ENCODE measurements at regions not wholly inside any gene's neighbourhood (a gene's known extent, or its start where the extent isn't known, plus 50 kb on each side); places are given as distances from the start of the nearest gene placed in this dataset.

DNA sequence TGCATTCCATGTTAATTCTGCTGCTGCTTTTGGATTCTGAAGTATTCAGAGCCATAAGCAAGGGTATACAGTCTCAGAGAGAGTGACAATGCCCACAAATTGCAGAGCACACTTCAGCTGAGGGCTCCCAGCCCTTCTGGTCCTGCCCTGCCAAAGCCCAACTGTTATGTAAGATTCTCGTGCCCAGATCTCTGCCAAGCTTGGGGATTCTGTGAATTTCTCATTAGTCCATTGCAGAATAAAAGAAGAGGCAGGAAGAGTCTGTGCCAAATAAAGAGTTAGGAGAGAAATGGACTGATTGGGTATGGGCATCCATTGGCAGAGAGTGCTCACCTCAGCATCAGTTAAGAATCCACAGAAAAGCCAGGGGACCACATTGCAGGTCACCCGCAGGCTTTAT is 112.0 kb upstream of the PNPT1 start:
- TF ChIP-seq ZNF426 (tag by site-specific recombination; IDR thresholded peaks at IDR 0.05) (no peak), ZBTB7A (tag by site-specific recombination; IDR thresholded peaks at IDR 0.05; ENCODE audit: low read depth) (no peak), SP2 (tag by site-specific recombination; IDR thresholded peaks at IDR 0.05) (no peak), ZNF10 (tag by site-specific recombination; IDR thresholded peaks at IDR 0.05) (no peak), SP7 (tag by site-specific recombination; IDR thresholded peaks at IDR 0.05) (no peak), ZNF133 (tag by site-specific recombination; IDR thresholded peaks at IDR 0.05) (no peak), ZBTB48 (tag by site-specific recombination; IDR thresholded peaks at IDR 0.05) (no peak)
- TF ChIP-seq, protein P1, sequence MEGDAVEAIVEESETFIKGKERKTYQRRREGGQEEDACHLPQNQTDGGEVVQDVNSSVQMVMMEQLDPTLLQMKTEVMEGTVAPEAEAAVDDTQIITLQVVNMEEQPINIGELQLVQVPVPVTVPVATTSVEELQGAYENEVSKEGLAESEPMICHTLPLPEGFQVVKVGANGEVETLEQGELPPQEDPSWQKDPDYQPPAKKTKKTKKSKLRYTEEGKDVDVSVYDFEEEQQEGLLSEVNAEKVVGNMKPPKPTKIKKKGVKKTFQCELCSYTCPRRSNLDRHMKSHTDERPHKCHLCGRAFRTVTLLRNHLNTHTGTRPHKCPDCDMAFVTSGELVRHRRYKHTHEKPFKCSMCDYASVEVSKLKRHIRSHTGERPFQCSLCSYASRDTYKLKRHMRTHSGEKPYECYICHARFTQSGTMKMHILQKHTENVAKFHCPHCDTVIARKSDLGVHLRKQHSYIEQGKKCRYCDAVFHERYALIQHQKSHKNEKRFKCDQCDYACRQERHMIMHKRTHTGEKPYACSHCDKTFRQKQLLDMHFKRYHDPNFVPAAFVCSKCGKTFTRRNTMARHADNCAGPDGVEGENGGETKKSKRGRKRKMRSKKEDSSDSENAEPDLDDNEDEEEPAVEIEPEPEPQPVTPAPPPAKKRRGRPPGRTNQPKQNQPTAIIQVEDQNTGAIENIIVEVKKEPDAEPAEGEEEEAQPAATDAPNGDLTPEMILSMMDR (tag by site-specific recombination; IDR thresholded peaks at IDR 0.05) = no peak

All from HEK293 (cell line).